Activated CD8-positive, alpha-beta memory T cell treated with anti-CD3 and anti-CD28 coated beads for 36 hours (primary cell): ENCODE measurements at regions not wholly inside any gene's neighbourhood (a gene's known extent, or its start where the extent isn't known, plus 50 kb on each side); places are given as distances from the start of the nearest gene placed in this dataset.

Experiments
- CTCF ChIA-PET: fragments of 350-600 bp; sonication (Branson Sonifier 250); formaldehyde crosslinking; loops from one replicate; lab custom pipeline; 2021; ENCODE audit warnings: antibody characterized with exemption; lab: Charles Lee
- POLR2A ChIA-PET: fragments of 350-600 bp; sonication (Branson Sonifier 250); formaldehyde crosslinking; loops from one replicate; lab custom pipeline; 2021; ENCODE audit warnings: antibody characterized with exemption; lab: Charles Lee

DNA sequence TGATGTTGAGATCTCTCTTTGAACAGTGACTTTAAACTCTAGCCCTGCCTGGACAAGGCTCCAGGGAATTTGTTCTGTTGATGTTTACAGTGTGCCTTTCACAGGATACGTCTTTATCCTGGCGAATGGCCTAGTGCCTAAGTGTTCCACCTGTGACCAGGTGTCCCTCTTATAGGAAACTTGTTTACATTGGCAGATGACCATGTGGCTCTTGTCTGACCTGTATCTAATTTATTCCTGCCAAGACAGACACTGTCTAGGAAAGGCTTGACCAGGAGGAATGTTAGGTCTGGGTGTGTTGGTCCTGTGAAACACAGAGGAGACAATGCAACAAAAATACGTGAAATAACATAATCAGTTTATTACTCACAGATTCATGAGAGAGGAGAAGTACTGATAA, 875.6 kb downstream of the METTL15 start:
- POLR2A ChIA-PET = no interaction called here
- CTCF ChIA-PET = no interaction called here

DNA sequence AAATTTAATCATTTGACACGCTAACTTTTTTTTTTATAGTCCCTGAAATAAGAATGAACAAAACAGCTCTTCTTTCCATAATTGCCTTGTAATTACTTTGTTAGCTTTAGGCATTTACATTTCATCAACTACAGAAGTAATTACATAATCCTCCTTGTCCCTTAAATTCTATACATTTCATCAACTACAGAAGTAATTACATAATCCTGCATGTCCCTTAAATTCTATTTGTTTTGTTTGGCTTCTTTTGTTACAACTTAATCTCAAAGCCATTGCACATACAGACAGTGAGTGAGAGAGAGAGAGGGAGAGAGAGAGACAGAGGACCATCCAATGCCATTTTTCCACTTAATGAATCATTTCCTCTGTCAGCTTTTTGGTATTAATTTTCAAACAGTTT, 873.2 kb downstream of the METTL15 start:
- POLR2A ChIA-PET = no interaction called here
- CTCF ChIA-PET = no interaction called here

DNA sequence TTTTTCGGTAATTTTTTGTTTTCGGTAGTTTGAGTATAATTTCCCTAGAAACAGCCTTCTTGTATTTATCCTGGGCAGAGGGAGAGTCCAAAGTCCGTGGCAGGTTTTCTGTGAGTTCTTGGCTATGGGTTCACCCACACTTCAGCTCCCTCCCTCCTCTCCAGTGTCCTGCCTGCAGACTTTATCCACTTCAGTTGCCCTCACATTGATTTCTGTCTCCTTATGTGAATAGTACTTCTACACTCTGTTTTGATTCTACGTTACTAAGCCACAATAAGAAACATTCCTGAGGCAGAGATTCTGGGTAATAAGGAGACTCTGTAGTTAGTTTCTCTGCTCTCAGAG, 868.6 kb downstream of the METTL15 start:
- POLR2A ChIA-PET = no interaction called here
- CTCF ChIA-PET = no interaction called here

DNA sequence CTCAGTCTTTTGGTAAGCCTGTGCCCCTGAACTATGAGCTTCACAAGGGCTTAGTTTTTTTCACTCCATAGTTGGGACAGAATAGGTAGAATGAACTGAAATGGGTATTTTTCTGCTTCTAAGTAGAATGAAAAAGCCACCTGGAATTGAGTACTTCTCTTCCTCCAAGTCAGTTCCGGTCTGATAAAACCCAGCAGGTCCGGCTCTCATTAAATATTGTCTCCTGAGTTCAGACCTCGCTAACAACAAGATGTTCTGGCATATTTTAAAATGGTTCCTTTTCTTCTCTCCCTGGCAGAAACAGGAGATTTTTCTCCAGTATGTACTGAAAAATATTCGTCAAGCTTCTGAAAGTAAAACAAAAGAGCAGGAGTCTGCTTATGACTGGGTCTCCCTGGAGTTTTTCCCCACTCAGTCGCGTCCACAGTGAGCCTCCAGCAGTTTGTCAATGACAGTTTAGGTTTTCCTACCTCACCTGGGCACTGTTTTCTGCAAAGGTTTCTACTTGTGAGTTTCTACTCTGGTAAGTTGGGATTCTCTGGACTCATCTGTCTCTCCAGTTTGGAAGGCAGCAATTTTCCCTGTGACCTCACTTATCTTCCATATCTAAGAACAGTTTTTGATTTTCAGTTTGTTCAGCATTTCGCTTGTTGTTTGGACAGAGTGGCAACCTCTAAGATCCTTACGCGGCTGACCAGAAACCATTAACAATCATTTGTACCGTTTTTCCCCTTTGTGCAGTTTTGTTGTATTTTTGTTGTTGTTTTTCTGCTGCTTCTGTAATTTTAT, 868.0 kb downstream of the METTL15 start:
- POLR2A ChIA-PET = no interaction called here
- CTCF ChIA-PET = no interaction called here

DNA sequence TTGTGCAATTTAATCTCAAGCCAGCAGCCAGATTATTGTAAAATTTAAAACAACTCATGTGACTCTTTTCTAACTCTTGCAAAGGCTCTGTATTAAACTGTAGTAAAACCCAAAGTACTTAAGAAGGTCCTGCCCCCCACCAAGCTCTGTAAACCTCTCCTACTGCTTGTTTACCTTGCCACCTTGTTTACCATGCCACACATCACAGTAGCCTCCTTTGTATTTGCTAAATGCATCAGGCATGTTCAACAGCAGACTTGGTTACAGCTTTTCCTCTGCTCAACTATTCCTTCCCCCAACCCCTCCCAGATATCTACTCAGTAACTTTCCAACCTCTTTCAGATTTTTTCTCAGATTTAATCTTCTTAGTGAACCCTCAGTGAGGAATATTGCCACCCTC, 861.6 kb downstream of the METTL15 start:
- ChIA-PET CTCF (no interaction called here), POLR2A (no interaction called here)

DNA sequence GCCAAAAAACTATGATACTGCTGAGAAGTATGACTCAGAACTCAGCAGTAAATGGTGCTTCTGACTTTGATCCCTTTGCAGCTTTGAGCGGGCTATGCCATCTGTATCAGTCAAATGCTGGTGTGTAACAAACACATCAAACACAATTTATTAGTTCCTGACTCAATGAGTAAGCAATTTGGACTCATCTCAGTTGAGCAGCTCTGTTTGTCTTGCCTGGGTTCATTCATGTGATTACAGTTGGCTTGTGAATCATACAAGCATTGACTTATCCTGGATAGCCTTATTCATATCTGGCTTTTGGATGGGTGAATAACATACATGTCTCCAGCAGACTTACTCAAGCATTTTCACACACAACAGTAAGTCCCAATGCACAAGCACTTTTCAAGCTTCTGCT, 858.8 kb downstream of the METTL15 start:
- ChIA-PET POLR2A (no interaction called here), CTCF (no interaction called here)

DNA sequence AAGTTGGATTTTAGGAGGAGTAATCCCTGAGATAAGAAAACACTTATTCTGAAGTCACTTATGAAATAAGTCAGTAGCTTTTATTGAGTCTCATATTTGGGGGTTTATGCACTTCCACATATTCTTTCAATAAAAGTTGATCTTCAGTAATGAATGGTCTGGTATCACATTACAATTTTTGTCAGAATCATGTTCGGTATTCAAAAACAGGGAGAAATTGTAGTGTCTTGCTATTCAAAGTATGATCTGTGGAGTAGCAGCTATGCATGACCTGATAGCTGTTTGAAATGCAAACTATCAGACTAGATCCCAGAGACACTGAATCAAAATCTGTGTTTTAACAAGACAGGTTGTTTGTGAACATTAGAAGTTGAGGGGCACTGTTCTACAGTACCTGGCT, 857.6 kb downstream of the METTL15 start:
- CTCF ChIA-PET = no interaction called here
- POLR2A ChIA-PET = no interaction called here

DNA sequence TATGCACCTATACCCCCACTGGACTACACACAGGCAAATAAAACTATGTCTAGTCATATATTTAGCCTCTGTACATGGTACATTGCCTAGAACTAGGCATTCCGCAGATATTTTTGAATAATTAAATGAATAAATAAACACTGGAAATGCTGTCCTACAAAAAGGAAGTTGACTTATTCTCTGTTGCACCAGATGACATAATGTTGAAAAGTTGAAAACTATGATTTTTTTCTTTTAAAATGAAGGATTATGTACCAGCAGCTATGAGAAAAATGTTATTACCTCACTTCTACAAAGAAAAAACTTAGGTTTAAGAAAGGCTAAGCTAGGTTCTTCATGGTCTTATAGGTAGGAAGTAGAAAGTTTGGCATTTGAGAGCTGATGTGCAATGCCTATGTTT, 856.6 kb downstream of the METTL15 start:
- CTCF ChIA-PET = no interaction called here
- POLR2A ChIA-PET = no interaction called here

DNA sequence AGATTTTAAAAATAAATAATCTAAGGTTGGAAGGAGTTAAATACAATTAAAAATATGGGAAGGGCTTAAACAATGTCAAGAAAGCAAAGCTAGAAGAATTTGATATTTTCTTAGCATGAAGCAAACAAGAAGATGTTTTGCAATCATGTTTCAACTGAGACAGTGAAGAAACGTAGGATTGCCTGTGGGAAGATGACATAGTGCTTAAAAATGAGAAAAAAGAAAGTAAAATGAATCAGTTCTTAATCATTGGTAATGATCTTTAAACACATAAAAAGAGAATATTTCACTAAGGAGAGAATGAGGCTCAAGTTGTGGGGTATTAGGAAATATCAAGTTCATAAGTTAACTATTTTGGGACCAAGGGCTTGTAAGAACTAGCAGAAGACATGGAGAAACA, 855.0 kb downstream of the METTL15 start:
- ChIA-PET CTCF (no interaction called here), POLR2A (no interaction called here)

DNA sequence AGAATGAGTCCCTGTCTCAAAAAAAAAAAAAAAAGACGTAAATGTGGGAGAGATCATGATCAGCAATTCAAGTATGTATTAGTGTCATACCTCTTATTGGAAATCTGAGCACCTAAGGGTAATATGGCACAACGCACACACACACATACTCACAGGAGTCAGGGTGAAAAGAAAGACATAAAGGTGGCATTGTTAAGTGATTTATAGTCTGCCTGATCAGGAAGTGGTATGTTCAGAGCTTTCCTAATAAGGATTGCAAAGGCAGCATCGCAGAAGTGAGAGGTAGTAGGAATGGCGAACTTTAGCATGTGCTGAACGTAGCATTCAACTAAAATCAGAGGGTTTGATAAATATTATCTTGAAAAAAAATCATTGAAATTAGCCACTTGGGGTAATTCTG, 854.3 kb downstream of the METTL15 start:
- CTCF ChIA-PET = no interaction called here
- POLR2A ChIA-PET = no interaction called here

DNA sequence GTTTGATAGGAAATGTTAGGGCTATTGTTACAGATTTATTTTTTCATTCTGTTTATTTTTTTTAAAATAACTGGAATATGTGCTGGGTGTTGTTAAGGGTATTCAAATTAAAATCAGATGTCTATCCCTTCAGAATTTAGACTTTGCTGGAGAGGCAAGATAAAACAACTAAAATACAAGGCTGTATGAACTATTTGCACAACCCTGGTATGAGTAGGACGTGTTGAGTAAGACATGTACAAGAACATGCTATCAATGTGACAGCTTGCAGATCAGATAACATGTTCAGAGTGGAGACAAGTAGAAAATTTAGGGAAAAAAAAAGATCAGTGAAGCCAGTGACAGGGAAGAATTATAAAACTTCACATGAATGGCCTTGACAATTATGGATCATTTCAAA, 853.5 kb downstream of the METTL15 start:
- POLR2A ChIA-PET = no interaction called here
- CTCF ChIA-PET = no interaction called here

DNA sequence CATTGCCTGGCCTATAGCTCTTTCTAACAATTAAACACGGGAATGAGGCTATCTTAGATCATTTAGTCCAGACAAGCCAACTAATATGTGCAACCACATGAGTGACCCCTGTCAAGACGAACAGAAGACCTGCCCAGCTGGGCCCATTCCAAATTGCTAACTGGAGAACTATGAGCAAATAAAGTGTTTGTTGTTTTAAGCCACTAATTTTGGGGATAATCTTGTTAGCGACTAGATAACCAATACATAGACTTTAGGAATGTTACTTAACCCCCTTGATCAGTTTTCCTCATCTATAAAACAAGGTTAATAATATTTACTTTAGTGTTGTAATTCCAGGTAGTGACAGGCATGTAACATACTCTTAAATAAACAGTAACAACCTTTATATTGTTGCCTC, 848.3 kb downstream of the METTL15 start:
- ChIA-PET CTCF (no interaction called here), POLR2A (no interaction called here)

DNA sequence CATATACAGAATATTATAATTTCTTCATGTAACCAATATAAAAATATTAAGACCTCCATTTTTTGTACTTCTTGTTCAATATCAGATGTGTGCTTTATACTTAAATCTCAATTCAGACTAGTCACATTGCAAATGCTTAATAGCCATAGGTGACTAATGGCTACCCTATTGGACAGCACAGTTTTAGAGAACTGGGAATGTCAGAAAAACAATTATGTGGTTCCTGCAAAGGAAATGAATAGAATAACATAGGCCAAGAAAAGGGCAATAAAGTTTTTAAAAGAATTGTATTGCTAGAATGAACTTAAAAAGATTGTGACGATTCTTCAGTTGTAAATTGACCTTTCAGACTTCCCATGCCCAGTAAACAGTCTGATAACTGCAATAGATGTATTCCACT, 843.0 kb downstream of the METTL15 start:
- POLR2A ChIA-PET = no interaction called here
- CTCF ChIA-PET = no interaction called here

DNA sequence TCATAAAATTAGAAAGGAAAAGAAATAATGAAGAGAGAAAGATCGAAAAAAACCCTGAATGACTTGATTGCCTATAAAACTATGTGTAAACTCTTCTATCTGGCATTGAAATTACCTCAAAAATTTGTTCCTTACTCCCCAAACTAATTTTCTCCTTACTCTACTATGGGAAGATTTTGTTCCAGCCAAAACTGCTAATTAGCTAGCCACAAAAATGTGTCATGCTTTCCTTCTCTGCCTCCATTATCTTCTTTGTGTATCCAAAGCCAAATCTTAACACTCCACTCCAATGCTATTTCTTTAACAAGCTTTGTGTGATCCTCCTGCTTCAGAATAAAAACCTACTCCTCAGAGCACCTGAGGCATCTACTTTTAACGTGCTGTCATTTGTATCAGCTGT, 831.2 kb downstream of the METTL15 start:
- ChIA-PET CTCF (no interaction called here), POLR2A (no interaction called here)

DNA sequence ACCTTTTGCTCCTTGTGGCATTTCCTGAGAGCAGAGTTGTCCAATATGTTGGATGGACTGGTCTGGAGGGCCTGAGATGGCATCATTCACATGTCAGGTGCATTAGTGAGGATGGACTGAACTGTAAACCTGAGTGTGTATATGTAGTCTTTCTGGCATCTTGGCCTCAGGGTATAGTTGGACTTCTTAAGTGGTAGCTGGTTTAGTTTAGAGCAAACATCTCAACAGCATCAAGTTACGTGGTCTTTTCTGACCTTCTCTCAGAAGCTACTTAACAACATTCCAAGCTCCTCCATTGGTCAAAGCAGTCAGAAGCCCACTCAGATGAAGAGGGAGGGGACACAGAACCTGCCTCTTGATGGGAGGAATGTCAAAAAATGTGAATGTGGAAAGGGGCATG, 829.9 kb downstream of the METTL15 start:
- CTCF ChIA-PET = no interaction called here
- POLR2A ChIA-PET = no interaction called here

DNA sequence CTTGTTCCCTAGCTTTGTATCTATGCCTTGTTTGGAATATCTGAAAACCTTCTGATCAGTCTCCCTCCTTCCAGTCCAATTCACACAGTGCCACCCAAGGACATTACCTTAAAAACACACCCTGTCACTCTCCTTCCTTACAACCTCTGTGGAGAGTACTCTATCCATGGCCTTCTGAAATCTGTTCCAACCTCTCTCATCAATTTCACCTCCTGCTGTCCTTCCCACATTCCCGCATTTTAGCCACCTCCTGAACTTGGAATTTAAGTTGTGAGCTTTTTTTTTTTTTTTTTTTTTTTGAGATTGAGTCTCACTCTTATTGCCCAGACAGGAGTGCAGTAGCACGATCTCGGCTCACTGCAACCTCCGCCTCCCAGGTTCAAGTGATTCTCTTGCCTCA, 824.8 kb downstream of the METTL15 start:
- POLR2A ChIA-PET = no interaction called here
- CTCF ChIA-PET = no interaction called here

DNA sequence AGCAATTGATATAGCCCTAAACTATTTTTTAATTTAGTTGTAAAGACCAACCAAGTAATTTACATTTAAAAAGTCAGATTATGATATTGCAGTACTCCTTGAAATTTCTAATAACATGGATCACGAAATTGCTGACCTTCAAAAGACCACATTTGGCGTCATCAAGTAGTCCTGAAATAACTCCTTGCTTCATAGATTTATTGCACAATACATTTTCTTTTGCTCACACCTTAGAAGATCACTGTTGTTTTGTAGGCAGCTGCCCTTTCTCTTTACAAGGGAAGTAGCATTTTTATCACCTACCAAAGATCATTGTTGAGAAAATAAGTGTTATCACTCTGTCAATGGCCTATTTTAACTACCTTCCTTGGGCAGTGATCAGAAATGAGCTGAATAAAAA, 815.8 kb downstream of the METTL15 start:
- ChIA-PET CTCF (no interaction called here), POLR2A (no interaction called here)

DNA sequence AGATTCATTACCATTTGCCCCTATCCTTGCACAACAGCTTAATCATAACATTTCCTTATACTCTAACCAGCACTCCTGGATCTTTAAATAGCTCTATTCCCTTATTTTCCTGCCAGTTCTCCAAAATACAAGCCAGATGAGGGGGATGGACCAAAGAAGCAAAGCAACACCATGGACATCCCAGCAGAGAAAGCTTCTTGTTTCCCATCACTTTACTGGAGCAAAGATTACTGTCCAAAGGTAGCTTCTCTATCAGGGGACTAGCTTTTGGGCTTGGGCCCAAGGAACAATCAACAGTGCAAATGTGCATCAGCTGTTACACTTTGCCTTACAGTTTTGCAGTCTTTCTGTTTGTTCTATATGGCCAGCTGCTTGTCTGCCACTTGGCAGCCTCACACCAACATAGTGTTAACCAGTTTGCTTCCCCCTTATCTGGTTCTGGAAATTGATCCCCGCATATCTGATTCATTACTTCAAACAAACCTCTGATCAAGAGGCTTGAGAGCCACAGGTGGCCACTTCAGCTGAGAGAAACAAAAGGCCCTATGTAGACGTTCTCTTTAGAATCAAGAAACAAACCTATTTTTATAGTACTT, 814.3 kb downstream of the METTL15 start:
- ChIA-PET POLR2A (no interaction called here), CTCF (no interaction called here)

DNA sequence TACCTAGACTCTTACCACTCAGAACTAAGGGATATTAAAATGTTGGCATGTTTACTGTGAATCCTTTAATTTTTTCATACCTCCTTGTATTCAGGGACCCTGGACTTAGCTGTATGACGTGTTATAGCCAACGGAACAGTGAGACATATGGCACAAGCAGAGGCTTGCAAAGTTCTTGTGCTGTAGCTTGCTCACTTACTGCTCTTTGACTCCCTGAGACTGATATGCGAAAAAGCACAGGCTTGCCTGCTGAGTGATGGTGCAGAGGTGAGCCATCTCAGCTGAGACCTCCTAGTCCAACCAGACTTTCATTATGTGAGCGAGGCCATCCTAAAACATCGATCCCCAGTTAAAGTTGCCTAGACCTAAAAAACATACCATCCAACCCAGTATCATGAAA, 811.0 kb downstream of the METTL15 start:
- POLR2A ChIA-PET = no interaction called here
- CTCF ChIA-PET = no interaction called here

DNA sequence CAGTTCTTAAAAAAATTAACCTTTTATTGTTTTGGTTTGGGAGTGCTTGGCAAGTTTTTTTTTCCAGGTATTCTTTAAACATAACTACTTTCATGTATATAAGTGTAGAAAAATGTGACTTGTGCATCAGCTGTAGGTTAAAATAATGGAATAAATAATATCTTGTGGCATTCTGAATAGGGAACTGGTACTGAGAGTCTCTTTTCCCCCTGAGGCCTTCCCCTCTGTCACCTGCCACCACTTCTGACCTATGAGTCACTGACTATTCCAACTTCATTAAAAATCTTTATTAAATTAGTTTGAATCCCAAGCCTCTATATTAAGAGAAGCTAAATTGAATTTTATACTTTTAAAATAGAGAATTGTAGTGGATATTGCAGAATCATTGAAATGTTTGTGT, 805.7 kb downstream of the METTL15 start:
- ChIA-PET POLR2A (no interaction called here), CTCF (no interaction called here)

DNA sequence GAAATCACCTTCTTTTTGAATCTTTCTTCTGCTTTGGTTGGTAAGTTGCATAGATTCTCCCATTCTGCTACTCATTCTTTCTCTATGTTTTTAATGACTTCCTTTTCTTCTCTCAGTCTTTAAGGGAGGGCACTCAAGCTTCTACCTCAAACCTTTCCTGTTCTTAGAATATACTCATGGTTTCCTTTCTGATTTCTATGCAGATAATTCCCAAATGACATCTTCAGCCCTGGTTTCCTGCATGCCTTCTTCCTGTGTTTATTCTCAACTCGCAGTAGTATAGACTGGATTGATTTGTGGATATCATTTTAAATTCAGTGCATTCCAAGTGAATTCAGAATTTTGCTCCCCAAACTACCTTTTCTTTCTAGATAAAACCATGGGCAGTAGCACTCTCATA, 803.6 kb downstream of the METTL15 start:
- POLR2A ChIA-PET = no interaction called here
- CTCF ChIA-PET = no interaction called here

DNA sequence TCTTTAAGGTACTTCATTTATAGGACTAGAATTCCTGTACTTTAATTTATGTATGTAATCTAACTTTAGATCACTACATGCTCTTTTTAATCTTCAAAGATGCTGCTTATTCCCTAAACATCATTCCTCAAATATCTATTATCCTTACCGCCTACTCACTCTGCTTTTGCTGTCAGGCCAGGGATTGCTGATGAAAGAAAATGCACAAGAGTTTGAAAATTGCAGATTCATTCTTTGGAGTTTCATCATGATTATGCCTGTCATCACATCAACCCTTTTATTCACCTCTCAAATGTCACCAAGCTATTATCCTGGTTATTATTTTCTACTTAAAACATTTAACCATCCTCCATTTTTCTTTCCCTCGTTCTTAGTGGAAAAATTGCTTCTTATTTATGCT, 802.7 kb downstream of the METTL15 start:
- CTCF ChIA-PET = no interaction called here
- POLR2A ChIA-PET = no interaction called here
